ENCODE measurements at regions not wholly inside any gene's neighbourhood (a gene's known extent, or its start where the extent isn't known, plus 50 kb on each side); places are given as distances from the start of the nearest gene placed in this dataset.
"Not testable (repeated sequence)": the region's sequence is repeated elsewhere in the genome, so short reads cannot be mapped to it uniquely, and the experiment has no call there.

DNA sequence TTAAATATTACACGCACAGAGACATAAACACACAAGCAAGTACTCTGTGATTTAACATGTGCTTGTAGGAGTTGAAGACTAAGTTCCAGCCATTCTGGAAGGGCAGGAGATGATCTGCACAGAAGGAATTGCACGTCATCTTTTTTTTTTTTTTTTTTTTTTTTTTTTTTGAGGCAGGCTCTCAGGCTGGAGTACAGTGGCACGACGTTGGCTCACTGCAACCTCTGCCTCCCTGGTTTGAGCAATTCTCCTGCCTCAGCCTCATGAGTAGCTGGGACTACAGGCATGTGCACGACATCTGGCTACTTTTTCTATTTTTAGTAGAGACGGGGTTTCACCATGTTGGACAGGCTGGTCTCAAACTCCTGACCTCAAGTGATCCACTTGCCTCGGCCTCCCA, 63.2 kb upstream of the MID1 start:
- not testable (repeated sequence) for TF ChIP-seq CTCF (IDR thresholded peaks at IDR 0.05; ENCODE audit: insufficient read depth, low read depth, low read length); EZH2 (IDR thresholded peaks at IDR 0.05; ENCODE audit: insufficient read depth, low read length)

All from astrocyte (in vitro differentiated cells and primary cell).